ENCODE measurements at regions not wholly inside any gene's neighbourhood (a gene's known extent, or its start where the extent isn't known, plus 50 kb on each side); places are given as distances from the start of the nearest gene placed in this dataset.

DNA sequence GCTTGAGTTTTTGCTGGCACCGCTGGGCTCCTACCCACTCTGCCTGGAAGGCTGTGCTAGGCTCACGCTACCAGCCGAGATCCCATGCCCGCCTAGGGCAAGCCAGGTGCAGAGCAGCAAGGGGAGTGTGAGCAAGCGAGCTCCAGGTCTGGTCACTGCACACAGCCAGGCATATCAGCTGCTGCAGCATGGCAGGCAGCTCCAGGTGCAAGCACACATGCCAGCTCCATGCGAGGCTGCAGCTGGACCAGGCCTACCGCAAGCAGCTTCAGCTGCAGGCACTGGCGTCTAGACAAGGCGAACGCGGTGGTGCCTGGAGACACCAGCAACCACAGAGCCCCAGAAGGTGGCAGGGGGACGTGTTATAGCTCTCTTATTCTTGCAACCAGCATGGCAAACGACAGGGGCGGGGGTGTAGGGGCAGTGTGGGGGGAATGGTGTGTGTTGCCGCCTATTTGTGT, 614.7 kb upstream of the EPHA5 start:
- Histone ChIP-seq H3K27ac (ENCODE audit: low read length) (no peak overlapping the region), H3K4me1 (ENCODE audit: control insufficient read depth, insufficient read depth, low read length) (no peaks in the 10 kb centered on the region), H3K36me3 (ENCODE audit: control insufficient read depth, insufficient read depth, low read length) (no peaks in the 10 kb centered on the region), H3K4me3 (ENCODE audit: low read depth in 2 of 2, low read length in 2 of 2) (no peak overlapping the region), H3K27me3 (ENCODE audit: control insufficient read depth, insufficient read depth, low read length) (no peaks in the 10 kb centered on the region), H3K9me3 (ENCODE audit: control insufficient read depth, insufficient read depth, low read depth, low read length) (no peaks in the 10 kb centered on the region)
- ATAC-seq (no peak), DNase-seq (ENCODE audit: low read depth, low spot score) (no peak)
- in situ Hi-C loops (cut with HindIII; ENCODE audit: low pct_unique_long_range_greater_than_20kb, low sequenced_read_pairs), result no loop called here
- ChIA-PET CTCF (no interaction called here), POLR2A (no interaction called here)
- BruUV-seq (replicated peaks), result no TSS peak
- intact Hi-C loops (cut with micrococcal nuclease; ENCODE audit: unreplicated experiment), result no loop called here
- TF ChIP-seq, protein P1, sequence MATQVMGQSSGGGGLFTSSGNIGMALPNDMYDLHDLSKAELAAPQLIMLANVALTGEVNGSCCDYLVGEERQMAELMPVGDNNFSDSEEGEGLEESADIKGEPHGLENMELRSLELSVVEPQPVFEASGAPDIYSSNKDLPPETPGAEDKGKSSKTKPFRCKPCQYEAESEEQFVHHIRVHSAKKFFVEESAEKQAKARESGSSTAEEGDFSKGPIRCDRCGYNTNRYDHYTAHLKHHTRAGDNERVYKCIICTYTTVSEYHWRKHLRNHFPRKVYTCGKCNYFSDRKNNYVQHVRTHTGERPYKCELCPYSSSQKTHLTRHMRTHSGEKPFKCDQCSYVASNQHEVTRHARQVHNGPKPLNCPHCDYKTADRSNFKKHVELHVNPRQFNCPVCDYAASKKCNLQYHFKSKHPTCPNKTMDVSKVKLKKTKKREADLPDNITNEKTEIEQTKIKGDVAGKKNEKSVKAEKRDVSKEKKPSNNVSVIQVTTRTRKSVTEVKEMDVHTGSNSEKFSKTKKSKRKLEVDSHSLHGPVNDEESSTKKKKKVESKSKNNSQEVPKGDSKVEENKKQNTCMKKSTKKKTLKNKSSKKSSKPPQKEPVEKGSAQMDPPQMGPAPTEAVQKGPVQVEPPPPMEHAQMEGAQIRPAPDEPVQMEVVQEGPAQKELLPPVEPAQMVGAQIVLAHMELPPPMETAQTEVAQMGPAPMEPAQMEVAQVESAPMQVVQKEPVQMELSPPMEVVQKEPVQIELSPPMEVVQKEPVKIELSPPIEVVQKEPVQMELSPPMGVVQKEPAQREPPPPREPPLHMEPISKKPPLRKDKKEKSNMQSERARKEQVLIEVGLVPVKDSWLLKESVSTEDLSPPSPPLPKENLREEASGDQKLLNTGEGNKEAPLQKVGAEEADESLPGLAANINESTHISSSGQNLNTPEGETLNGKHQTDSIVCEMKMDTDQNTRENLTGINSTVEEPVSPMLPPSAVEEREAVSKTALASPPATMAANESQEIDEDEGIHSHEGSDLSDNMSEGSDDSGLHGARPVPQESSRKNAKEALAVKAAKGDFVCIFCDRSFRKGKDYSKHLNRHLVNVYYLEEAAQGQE (IDR thresholded peaks at IDR 0.05; ENCODE audit: insufficient read depth in 1 of 2, low read depth in 2 of 2, low read length in 1 of 2), result no peak
- no peak for TF ChIP-seq POLR2AphosphoS5 (IDR thresholded peaks at IDR 0.05; ENCODE audit: low read depth, low read length)
- TF ChIP-seq TCF7L2 (IDR thresholded peaks at IDR 0.05; ENCODE audit: low read depth, low read length), result no peak
- TF ChIP-seq, protein P2, sequence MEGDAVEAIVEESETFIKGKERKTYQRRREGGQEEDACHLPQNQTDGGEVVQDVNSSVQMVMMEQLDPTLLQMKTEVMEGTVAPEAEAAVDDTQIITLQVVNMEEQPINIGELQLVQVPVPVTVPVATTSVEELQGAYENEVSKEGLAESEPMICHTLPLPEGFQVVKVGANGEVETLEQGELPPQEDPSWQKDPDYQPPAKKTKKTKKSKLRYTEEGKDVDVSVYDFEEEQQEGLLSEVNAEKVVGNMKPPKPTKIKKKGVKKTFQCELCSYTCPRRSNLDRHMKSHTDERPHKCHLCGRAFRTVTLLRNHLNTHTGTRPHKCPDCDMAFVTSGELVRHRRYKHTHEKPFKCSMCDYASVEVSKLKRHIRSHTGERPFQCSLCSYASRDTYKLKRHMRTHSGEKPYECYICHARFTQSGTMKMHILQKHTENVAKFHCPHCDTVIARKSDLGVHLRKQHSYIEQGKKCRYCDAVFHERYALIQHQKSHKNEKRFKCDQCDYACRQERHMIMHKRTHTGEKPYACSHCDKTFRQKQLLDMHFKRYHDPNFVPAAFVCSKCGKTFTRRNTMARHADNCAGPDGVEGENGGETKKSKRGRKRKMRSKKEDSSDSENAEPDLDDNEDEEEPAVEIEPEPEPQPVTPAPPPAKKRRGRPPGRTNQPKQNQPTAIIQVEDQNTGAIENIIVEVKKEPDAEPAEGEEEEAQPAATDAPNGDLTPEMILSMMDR (IDR thresholded peaks at IDR 0.05), result no peak
- TF ChIP-seq SIN3A (IDR thresholded peaks at IDR 0.05; ENCODE audit: borderline replicate concordance, insufficient read depth, low read depth, low read length), result no peak

DNA sequence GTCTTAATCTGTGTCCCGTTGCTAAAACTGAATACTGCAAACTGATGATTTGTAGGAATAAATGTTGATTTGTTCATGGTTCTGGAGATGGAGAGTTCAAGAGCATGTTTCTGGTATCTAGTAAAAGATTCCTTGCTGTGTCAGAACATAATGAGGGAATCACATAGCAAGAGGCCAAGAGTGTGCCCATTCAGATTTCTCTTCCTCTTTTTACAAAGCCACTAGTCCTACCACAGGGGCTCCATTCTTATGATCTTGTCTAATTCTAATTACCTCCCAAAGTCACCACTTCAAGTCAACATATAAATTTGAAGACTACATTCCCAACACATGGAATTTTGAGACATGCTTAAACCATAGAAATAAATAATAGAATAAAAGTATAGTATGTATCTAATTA, 608.8 kb upstream of the EPHA5 start:
- POLR2A ChIA-PET, result no interaction called here
- Histone ChIP-seq H3K36me3 (ENCODE audit: control insufficient read depth, insufficient read depth, low read length) (no peaks in the 10 kb centered on the region), H3K4me1 (ENCODE audit: control insufficient read depth, insufficient read depth, low read length) (no peaks in the 10 kb centered on the region), H3K9me3 (ENCODE audit: control insufficient read depth, insufficient read depth, low read depth, low read length) (no peaks in the 10 kb centered on the region), H3K27me3 (ENCODE audit: control insufficient read depth, insufficient read depth, low read length) (no peaks in the 10 kb centered on the region), H3K4me3 (ENCODE audit: low read depth in 2 of 2, low read length in 2 of 2) (no peak overlapping the region), H3K27ac (ENCODE audit: low read length) (no peak overlapping the region)
- BruUV-seq (replicated peaks), result no TSS peak
- intact Hi-C loops (cut with micrococcal nuclease; ENCODE audit: unreplicated experiment), result no loop called here
- no peak for ATAC-seq
- CTCF ChIA-PET, result no interaction called here
- TF ChIP-seq POLR2AphosphoS5 (IDR thresholded peaks at IDR 0.05; ENCODE audit: low read depth, low read length) (no peak), TCF7L2 (IDR thresholded peaks at IDR 0.05; ENCODE audit: low read depth, low read length) (no peak), SIN3A (IDR thresholded peaks at IDR 0.05; ENCODE audit: borderline replicate concordance, insufficient read depth, low read depth, low read length) (no peak)
- TF ChIP-seq, protein P1 (IDR thresholded peaks at IDR 0.05; ENCODE audit: insufficient read depth in 1 of 2, low read depth in 2 of 2, low read length in 1 of 2), result no peak
- TF ChIP-seq, protein P2 (IDR thresholded peaks at IDR 0.05), result no peak
- DNase-seq (ENCODE audit: low read depth, low spot score), result no peak
- in situ Hi-C loops (cut with HindIII; ENCODE audit: low pct_unique_long_range_greater_than_20kb, low sequenced_read_pairs), result no loop called here

Data from Panc1 (cell line).